ENCODE measurements at regions not wholly inside any gene's neighbourhood (a gene's known extent, or its start where the extent isn't known, plus 50 kb on each side); places are given as distances from the start of the nearest gene placed in this dataset.

GRCh38 chr2:182619276-182619675, 96.8 kb upstream of the DNAJC10 start:
- Histone ChIP-seq H3K36me3 (no peaks in the 10 kb centered on the region), H3K9ac (ENCODE audit: low read depth in 2 of 2, low read length in 2 of 2) (no peak overlapping the region), H3K27me3 (no peaks in the 10 kb centered on the region), H3K27ac (no peak overlapping the region), H3K4me3 (no peak overlapping the region), H3K9me3 (no peaks in the 10 kb centered on the region), H3K4me1 (no peaks in the 10 kb centered on the region)
- TF ChIP-seq CTCF (IDR thresholded peaks at IDR 0.05): no peak
- intact Hi-C loops (cut with DNase I): no loop called here
- DNase-seq: no peak

- Histone ChIP-seq H3K36me3 (no peaks in the 10 kb centered on the region), H3K9me3 (no peaks in the 10 kb centered on the region), H3K4me3 (no peak overlapping the region), H3K9ac (ENCODE audit: low read depth in 2 of 2, low read length in 2 of 2) (no peak overlapping the region), H3K4me1 (no peaks in the 10 kb centered on the region), H3K27me3 (no peaks in the 10 kb centered on the region), H3K27ac (no peak overlapping the region)
- intact Hi-C loops (cut with DNase I): no loop called here
- no peak for DNase-seq
- no peak for TF ChIP-seq CTCF (IDR thresholded peaks at IDR 0.05)
These were observed 94.9 kb upstream of the DNAJC10 start for GRCh38 chr2:182621191-182621590.

GRCh38 chr2:182621810-182622209, 94.2 kb upstream of the DNAJC10 start:
- Histone ChIP-seq H3K4me3 (no peak overlapping the region), H3K36me3 (no peaks in the 10 kb centered on the region), H3K4me1 (no peaks in the 10 kb centered on the region), H3K9me3 (no peaks in the 10 kb centered on the region), H3K27me3 (no peaks in the 10 kb centered on the region), H3K27ac (no peak overlapping the region), H3K9ac (ENCODE audit: low read depth in 2 of 2, low read length in 2 of 2) (no peak overlapping the region)
- no peak for DNase-seq
- TF ChIP-seq CTCF (IDR thresholded peaks at IDR 0.05): no peak
- intact Hi-C loops (cut with DNase I): no loop called here

GRCh38 chr2:182622231-182622630, 93.8 kb upstream of the DNAJC10 start:
- H3K9ac ChIP-seq (ENCODE audit: low read depth in 2 of 2, low read length in 2 of 2): no peak overlapping the region
- no peak overlapping the region for H3K27ac ChIP-seq
- TF ChIP-seq CTCF (IDR thresholded peaks at IDR 0.05): no peak
- H3K36me3 ChIP-seq: no peaks in the 10 kb centered on the region
- intact Hi-C loops (cut with DNase I): no loop called here
- H3K4me1 ChIP-seq: no peaks in the 10 kb centered on the region
- no peak for DNase-seq
- no peaks in the 10 kb centered on the region for H3K9me3 ChIP-seq
- no peaks in the 10 kb centered on the region for H3K27me3 ChIP-seq
- H3K4me3 ChIP-seq: no peak overlapping the region

GRCh38 chr2:182625814-182626213, 90.2 kb upstream of the DNAJC10 start:
- Histone ChIP-seq H3K9me3 (no peaks in the 10 kb centered on the region), H3K4me1 (no peaks in the 10 kb centered on the region), H3K36me3 (no peaks in the 10 kb centered on the region), H3K27me3 (no peaks in the 10 kb centered on the region), H3K4me3 (no peak overlapping the region), H3K9ac (ENCODE audit: low read depth in 2 of 2, low read length in 2 of 2) (no peak overlapping the region), H3K27ac (no peak overlapping the region)
- intact Hi-C loops (cut with DNase I): no loop called here
- DNase-seq: no peak
- TF ChIP-seq CTCF (IDR thresholded peaks at IDR 0.05): no peak

- Histone ChIP-seq H3K36me3 (no peaks in the 10 kb centered on the region), H3K27ac (no peak overlapping the region), H3K4me1 (no peaks in the 10 kb centered on the region), H3K9ac (ENCODE audit: low read depth in 2 of 2, low read length in 2 of 2) (no peak overlapping the region), H3K27me3 (no peaks in the 10 kb centered on the region), H3K9me3 (no peaks in the 10 kb centered on the region), H3K4me3 (no peak overlapping the region)
- DNase-seq: no peak
- intact Hi-C loops (cut with DNase I): no loop called here
- no peak for TF ChIP-seq CTCF (IDR thresholded peaks at IDR 0.05)
These were observed 87.1 kb upstream of the DNAJC10 start for GRCh38 chr2:182628916-182629315.

Data from colonic mucosa (tissue), 4 donors.